ENCODE measurements at regions not wholly inside any gene's neighbourhood (a gene's known extent, or its start where the extent isn't known, plus 50 kb on each side); places are given as distances from the start of the nearest gene placed in this dataset.
"Not testable (repeated sequence)": the region's sequence is repeated elsewhere in the genome, so short reads cannot be mapped to it uniquely, and the experiment has no call there.

DNA sequence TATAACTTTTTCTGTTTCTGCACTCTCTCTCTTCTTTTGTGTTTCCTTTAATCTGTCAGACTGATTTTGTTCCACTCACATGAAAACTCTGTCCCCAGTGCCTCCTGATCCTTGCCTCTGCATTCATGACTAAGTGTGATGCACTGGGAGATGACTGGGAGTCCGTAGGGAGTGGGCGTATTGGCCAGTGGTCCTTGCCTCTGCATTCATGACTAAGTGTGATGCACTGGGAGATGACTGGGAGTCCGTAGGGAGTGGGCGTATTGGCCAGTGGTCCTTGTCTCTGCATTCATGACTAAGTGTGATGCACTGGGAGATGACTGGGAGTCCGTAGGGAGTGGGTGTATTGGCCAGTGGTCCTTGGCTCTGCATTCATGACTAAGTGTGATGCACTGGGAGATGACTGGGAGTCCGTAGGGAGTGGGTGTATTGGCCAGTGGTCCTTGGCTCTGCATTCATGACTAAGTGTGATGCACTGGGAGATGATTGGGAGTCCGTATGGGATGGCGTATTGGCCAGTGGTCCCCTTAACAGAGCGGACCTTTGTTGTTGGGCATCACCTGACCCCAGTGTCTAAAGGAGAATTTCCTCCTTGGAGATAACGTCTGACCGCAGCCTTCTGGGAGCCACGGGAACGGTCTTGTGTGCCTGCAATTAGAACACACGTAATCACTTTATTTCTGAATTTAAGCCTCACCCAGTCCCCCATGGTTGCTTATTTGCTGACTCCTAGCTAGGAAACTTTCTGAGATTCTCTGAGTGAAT is 266.0 kb downstream of the TRIML1 start:
- TF ChIP-seq, protein P1, sequence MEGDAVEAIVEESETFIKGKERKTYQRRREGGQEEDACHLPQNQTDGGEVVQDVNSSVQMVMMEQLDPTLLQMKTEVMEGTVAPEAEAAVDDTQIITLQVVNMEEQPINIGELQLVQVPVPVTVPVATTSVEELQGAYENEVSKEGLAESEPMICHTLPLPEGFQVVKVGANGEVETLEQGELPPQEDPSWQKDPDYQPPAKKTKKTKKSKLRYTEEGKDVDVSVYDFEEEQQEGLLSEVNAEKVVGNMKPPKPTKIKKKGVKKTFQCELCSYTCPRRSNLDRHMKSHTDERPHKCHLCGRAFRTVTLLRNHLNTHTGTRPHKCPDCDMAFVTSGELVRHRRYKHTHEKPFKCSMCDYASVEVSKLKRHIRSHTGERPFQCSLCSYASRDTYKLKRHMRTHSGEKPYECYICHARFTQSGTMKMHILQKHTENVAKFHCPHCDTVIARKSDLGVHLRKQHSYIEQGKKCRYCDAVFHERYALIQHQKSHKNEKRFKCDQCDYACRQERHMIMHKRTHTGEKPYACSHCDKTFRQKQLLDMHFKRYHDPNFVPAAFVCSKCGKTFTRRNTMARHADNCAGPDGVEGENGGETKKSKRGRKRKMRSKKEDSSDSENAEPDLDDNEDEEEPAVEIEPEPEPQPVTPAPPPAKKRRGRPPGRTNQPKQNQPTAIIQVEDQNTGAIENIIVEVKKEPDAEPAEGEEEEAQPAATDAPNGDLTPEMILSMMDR (IDR thresholded peaks at IDR 0.05), result not testable (repeated sequence)
- not testable (repeated sequence) for TF ChIP-seq POLR2A (IDR thresholded peaks at IDR 0.05)
